ENCODE measurements at regions not wholly inside any gene's neighbourhood (a gene's known extent, or its start where the extent isn't known, plus 50 kb on each side); places are given as distances from the start of the nearest gene placed in this dataset.

- no peak for TF ChIP-seq POLR2AphosphoS5 (IDR thresholded peaks at IDR 0.05)
- no peak for TF ChIP-seq EZH2 (IDR thresholded peaks at IDR 0.05; ENCODE audit: borderline replicate concordance, insufficient read depth, low read length, poor library complexity, severe bottlenecking)
- no peak for TF ChIP-seq CTCF (IDR thresholded peaks at IDR 0.05; ENCODE audit: poor library complexity, severe bottlenecking)
- TF ChIP-seq RAD21 (conservative IDR thresholded peaks at IDR 0.05), result no peak
- TF ChIP-seq SMC3 (conservative IDR thresholded peaks at IDR 0.05; ENCODE audit: poor library complexity), result no peak
- no peak for TF ChIP-seq MXI1 (conservative IDR thresholded peaks at IDR 0.05; ENCODE audit: poor library complexity, severe bottlenecking)
- TF ChIP-seq TAF1 (IDR thresholded peaks at IDR 0.05; ENCODE audit: low read depth), result no peak
- TF ChIP-seq EP300 (conservative IDR thresholded peaks at IDR 0.05; ENCODE audit: poor library complexity, severe bottlenecking), result no peak
These were observed 880.9 kb downstream of the BCL11B start for GRCh38 chr14:98391061-98391460.

All from neural cell (in vitro differentiated cells).